SHP77 treated with DMSO at 0.1 percent for 48 hours (cell line): ENCODE measurements at regions not wholly inside any gene's neighbourhood (a gene's known extent, or its start where the extent isn't known, plus 50 kb on each side); places are given as distances from the start of the nearest gene placed in this dataset.
"Not testable (repeated sequence)": the region's sequence is repeated elsewhere in the genome, so short reads cannot be mapped to it uniquely, and the experiment has no call there.

Experiments
- DNase-seq: peaks from one replicate; lab custom pipeline; 2025; lab: John Stamatoyannopoulos, UW

GRCh38 chr7:82701949-82702348, 258.4 kb upstream of the CACNA2D1 start:
- no peak for DNase-seq

GRCh38 chr7:82700741-82701140, 257.2 kb upstream of the CACNA2D1 start:
- DNase-seq = no peak

- DNase-seq = no peak
These were observed 256.2 kb upstream of the CACNA2D1 start for GRCh38 chr7:82699773-82700186.

GRCh38 chr7:82697897-82698296, 254.3 kb upstream of the CACNA2D1 start:
- DNase-seq = no peak

DNA sequence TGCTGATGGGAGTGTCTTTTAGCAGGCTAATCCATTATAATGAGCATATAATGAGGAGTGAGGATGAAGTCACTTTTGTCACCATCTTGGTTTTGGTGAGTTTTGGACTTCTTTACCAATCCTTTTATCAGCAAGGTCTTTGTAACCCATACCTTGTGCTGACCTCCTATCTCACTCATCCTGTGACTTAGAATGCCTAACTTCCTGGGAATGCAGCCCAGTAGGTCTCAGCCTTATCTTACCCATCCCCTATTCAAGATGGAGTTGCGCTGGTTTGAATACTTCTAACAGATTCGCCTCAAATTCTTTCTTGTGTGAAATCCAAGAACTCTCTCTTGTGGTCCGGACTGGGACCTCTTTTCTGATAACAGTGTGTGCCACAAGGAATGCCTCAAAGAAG, 253.1 kb upstream of the CACNA2D1 start:
- DNase-seq = no peak

DNA sequence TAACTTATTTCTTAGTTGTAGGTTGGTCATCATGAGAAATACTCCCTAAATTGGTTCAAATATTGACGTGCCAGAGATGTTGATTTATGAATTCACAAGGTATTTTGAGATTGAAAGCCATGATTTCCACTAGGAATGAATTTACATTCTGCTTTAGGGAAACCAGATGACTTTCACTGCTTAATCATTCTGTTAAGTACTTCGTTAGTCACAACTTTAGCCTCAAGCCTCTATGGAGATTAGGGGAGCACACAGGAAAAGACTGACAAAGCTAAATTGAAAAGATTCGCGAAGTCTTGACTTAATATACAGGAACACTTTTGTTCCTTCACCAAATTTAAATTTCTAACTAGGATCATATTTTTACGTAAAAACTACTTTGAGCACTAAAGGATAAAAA, 250.4 kb upstream of the CACNA2D1 start:
- no peak for DNase-seq

DNA sequence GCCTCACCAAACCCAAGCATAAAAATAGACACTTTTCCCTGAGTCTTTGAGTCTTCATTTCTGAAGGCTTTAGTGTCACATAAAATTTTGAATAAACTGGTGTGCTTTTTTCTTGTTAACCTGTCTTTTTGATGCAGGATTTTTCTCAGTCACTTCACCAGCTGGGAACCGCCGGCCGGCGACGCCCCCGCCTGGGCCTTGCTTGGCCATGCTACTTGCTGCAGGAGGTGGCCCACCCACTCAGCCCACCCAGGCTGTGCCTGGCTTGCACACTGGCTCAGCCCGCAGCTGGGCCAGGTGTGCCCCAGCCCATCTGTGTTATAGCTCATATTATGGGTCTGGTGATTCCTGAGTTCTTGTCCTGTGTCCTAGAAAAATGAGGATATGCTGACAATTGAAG, 247.4 kb upstream of the CACNA2D1 start:
- DNase-seq = no peak

DNA sequence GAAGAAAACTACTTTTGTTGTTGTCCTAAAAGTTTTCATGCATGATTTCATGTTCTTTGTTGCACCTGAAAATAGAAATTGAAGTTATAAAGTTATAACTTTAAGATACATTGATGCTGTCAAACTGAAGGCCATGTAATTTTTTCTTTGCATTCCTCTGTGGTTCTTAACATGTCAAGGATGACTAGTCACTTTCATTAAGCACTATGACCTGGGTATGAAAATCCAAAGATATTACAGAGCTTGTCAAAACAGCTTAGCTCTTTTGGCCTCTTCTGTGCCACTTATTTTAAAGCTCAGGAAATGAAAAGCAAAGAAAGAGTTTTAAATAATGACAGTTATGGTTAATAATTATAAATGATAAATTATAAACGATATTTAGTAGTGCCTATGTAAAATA, 241.6 kb upstream of the CACNA2D1 start:
- no peak for DNase-seq

- no peak for DNase-seq
These were observed 235.1 kb upstream of the CACNA2D1 start for GRCh38 chr7:82678716-82679115.

GRCh38 chr7:82678259-82678658, 234.7 kb upstream of the CACNA2D1 start:
- DNase-seq = no peak

- no peak for DNase-seq
These were observed 233.9 kb upstream of the CACNA2D1 start for GRCh38 chr7:82677493-82677892.

GRCh38 chr7:82676777-82677463, 233.3 kb upstream of the CACNA2D1 start:
- peak; percentile 27 for DNase-seq

DNA sequence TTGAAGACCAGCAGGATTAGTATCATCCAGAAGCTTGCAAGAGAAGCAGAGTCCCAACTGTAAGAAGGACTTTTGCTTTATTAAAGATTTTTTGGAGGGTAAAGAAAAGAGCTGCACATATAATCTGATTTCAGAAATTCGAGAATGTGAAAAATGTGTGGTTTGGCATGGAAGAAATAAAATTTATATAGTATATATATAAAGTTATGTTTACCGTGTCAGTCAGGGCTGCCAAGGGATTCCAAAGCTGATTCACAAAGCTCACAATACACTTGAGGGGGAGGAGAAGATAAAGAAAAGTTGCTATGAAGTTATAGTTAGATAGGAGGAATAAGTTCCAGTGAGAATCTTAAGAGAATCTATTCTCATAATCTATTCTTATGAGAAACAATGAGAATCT, 231.8 kb upstream of the CACNA2D1 start:
- DNase-seq = no peak

DNA sequence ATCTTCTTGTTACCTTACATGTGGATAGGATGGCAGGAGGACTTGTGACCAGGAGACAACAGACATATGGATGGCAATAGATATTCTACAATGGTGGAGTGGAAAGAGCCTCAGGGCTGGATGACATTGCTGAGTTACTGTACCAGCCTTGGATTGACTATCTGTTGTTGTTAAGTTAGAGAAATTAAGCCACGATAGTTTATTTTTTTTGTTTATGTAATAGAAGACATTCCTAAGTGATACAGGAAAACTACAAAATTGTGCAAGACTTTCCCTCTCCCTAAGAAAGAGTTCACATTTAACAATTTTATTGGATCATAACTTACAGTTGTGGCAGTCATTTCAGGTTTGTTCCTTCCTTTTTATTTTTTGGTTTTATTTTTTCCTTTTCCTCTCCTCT, 230.7 kb upstream of the CACNA2D1 start:
- DNase-seq = no peak

DNA sequence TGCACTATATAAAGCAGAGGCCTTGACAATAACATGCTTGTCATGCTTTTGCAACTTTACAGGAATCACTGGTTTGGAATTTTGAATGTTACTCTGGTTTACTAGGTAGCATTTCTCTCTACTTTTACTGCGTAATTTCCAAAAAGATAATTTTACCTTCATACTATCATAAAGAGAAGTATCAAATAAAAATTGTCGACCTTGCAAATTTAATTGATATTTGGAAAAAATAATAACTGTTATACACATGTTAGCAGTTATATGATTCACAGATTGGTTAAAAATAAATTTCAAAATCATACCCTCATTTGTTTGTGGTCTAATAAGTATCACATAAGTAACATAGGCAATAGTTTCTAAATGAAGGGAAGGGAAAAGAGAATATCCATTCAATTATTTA, 228.5 kb upstream of the CACNA2D1 start:
- DNase-seq = no peak

- DNase-seq = no peak
These were observed 225.6 kb upstream of the CACNA2D1 start for GRCh38 chr7:82669141-82669540.

DNA sequence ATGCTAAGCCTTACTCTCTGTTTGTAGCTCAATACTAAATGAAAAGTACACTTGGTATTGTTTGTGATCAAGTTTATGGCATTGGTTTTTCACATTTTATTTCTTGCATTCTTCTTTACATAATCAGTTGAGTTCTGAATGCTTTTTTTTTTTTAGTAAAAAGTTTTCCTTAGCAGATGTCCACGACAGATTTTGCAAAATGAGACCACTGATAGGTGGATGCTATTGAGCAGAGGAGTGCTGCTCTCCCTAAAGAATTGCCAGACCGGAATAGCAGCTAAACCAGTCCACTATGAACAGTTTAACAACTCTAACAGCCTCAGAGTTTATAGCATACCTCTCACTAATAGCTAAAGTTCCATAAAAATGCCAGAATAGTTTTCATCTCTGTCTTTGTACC, 225.1 kb upstream of the CACNA2D1 start:
- DNase-seq = no peak

DNA sequence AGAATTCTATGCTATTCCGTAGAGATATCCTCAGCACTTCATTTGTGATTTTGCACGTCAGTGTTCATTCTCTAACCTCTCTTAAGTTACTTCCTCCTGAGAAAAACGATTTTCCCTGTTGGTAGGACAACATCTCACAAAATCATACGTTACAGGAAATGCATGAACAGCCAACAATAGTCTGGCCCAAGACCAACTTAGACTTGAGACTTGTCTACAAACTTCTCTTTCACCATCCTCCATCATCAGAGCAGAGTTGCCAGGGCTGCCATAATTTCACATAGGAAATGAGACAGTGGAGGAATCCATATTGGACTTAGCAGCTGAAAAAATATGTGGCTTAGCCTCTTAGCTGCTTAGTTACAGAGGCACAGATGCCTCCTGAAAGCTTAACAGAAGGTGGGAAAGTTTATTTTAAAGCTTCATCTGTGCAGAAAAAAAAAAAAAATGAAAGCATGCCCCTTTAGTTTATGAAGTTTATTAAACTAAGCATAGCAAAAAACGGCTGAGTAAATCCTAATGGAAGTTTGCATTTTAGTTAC, 222.5 kb upstream of the CACNA2D1 start:
- DNase-seq = no peak

GRCh38 chr7:82655965-82656364, 212.4 kb upstream of the CACNA2D1 start:
- DNase-seq = no peak

GRCh38 chr7:82650095-82650494, 206.5 kb upstream of the CACNA2D1 start:
- DNase-seq = not testable (repeated sequence)

DNA sequence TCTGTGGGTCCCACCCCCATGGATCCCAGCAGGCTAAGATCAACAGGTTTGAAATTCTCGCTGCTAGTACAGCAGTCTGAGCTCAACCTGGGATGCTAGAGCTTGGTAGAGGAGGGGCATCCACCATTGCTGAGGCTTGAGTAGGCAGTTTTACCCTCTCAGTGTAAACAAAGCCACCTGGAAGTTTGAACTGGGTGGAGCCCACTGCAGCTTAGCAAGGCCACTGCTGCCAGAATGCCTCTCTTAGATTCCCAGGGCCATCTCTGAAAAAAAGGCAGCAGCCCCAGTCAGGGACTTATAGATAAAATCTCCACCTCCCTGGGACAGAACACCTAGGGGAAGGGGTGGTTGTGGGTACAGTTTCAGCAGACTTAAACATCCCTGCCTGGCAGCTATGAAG, 190.0 kb upstream of the CACNA2D1 start:
- no peak for DNase-seq

DNA sequence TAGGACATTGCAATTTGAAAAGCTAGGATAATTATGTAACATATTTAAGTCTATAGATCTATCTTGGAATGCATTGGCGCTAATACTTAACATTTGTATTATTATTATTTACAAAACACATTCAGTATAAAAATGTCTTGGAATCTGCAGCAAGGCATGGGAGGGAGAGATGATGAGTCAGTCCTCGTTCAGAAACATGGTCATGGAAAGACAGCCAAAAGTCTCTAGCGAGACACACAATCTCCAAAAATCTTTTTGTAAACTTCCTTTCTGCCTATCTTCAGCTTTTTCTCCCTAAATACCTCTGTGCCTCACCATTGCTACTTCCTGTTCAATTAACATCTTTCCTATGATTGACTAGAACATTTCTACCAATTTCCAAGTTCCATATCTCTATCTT, 188.4 kb upstream of the CACNA2D1 start:
- no peak for DNase-seq

GRCh38 chr7:82629583-82629982, 186.0 kb upstream of the CACNA2D1 start:
- DNase-seq = no peak

GRCh38 chr7:82625377-82625776, 181.8 kb upstream of the CACNA2D1 start:
- no peak for DNase-seq
